Left lung (tissue), 4 donors: ENCODE measurements at regions not wholly inside any gene's neighbourhood (a gene's known extent, or its start where the extent isn't known, plus 50 kb on each side); places are given as distances from the start of the nearest gene placed in this dataset.
"Not testable (repeated sequence)": the region's sequence is repeated elsewhere in the genome, so short reads cannot be mapped to it uniquely, and the experiment has no call there.

Experiments
- ATAC-seq: fragments of 200-7000 bp; cut with Tn5 transposase; one replicate; pipeline ENCODE4 v1.9.1; 2020; ENCODE audit warnings: moderate library complexity
- DNase-seq, 4 donors: peaks; one replicate each; pipeline ENCODE4 v3.0.0-alpha.2; 2013 to 2020
- H3K27ac ChIP-seq, 2 donors: fragments of 200-600 bp; sonication (generic) in 1 of 2; one replicate each; pipeline versions ENCODE4 v1.5.0 to v1.8.0; 2020 to 2021
- H3K27me3 ChIP-seq, 2 donors: fragments of 200-600 bp; sonication (generic) in 1 of 2; one replicate each; pipeline versions ENCODE4 v1.5.0 to v1.8.0; 2020 to 2021
- H3K36me3 ChIP-seq, 2 donors: fragments of 200-600 bp; sonication (generic) in 1 of 2; one replicate each; pipeline versions ENCODE4 v1.5.0 to v1.8.0; 2020 to 2021
- H3K4me1 ChIP-seq, 2 donors: fragments of 200-600 bp; one replicate each; pipeline ENCODE4 v1.8.0; 2021
- H3K4me3 ChIP-seq, 2 donors: fragments of 200-600 bp; sonication (generic) in 1 of 2; one replicate each; pipeline versions ENCODE4 v1.5.0 to v1.8.0; 2020 to 2021; ENCODE audit warnings: mild to moderate bottlenecking in 1 of 2
- H3K9me3 ChIP-seq, 2 donors: fragments of 200-600 bp; sonication (generic) in 1 of 2; one replicate each; pipeline versions ENCODE4 v1.5.0 to v1.8.0; 2020 to 2021
- intact Hi-C, 2 donors: fragments of 100-400 bp; cut with DNase I; formaldehyde crosslinking; loops; one replicate each; pipeline versions ENCODE4 v1.11.2 to v1.14.2; 2022
- TF ChIP-seq, protein P1 (sequence below), 2 donors: fragments of 200-600 bp; sonication (generic) in 1 of 2; IDR thresholded peaks; one replicate each; pipeline versions ENCODE4 v1.5.0 to v1.8.0; 2021; ENCODE audit warnings: antibody characterized with exemption in 2 of 2
- donor health status: DM: no; HTN: yes; CAD: no.
- donor health status: DM: no; HTN: no; CAD: no.

DNA sequence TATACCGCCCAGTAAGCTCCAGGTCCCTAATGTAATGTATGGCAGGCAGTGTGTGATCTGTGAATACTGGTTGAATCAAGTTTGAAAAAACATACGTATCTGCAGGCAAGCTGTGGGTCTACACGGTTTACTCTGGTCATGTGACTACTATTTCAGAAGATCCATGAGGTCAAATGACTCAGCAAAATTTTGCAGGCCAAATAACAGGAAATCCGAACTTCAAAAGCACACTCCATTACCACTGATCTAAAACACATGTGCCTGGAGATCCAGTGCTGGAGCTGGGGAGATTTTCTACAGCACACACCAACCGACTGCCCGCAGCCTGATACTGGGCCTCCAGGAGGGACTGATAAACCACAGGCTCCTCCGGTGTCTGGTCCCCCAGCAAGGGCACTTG lies 64.5 kb upstream of the SLC44A3 start:
- H3K36me3 ChIP-seq: no peaks in the 10 kb centered on the region
- DNase-seq (peak in 1 of 4 donors; percentile 36), ATAC-seq (peak; percentile 60)
- H3K9me3 ChIP-seq: no peaks in the 10 kb centered on the region
- TF ChIP-seq, protein P1, sequence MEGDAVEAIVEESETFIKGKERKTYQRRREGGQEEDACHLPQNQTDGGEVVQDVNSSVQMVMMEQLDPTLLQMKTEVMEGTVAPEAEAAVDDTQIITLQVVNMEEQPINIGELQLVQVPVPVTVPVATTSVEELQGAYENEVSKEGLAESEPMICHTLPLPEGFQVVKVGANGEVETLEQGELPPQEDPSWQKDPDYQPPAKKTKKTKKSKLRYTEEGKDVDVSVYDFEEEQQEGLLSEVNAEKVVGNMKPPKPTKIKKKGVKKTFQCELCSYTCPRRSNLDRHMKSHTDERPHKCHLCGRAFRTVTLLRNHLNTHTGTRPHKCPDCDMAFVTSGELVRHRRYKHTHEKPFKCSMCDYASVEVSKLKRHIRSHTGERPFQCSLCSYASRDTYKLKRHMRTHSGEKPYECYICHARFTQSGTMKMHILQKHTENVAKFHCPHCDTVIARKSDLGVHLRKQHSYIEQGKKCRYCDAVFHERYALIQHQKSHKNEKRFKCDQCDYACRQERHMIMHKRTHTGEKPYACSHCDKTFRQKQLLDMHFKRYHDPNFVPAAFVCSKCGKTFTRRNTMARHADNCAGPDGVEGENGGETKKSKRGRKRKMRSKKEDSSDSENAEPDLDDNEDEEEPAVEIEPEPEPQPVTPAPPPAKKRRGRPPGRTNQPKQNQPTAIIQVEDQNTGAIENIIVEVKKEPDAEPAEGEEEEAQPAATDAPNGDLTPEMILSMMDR (IDR thresholded peaks at IDR 0.05): no peak
- peak overlapping the region; percentile 13 to 41 for H3K27ac ChIP-seq
- intact Hi-C loops: no loop called here
- no peaks in the 10 kb centered on the region for H3K27me3 ChIP-seq
- no peak overlapping the region for H3K4me3 ChIP-seq
- H3K4me1 ChIP-seq: peaks cover 11 to 30% of the 10 kb centered on the region in 2 donors

DNA sequence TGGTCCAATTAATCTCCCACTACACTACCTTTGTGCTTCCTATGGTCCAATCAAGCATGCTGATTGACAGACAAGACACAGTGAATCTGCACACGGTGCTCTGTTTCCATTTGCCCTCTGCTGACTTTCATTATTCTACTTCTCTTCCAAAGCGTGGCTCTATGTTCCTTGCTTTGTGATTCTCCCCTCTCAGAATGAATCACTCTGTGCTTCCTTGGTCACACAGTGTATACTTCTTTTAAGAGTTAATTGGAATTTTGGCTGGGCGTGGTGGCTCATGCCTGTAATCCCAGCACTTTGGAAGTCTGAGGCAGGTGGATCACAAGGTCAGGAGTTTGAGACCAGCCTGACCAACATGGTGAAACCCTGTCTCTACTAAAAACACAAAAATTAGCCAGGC lies 65.1 kb upstream of the SLC44A3 start:
- H3K27ac ChIP-seq, H3K27me3 ChIP-seq, H3K4me3 ChIP-seq, H3K36me3 ChIP-seq, ATAC-seq, intact Hi-C loops, H3K9me3 ChIP-seq, DNase-seq: not testable (repeated sequence)
- peaks cover 11 to 30% of the 10 kb centered on the region in 2 donors for H3K4me1 ChIP-seq

DNA sequence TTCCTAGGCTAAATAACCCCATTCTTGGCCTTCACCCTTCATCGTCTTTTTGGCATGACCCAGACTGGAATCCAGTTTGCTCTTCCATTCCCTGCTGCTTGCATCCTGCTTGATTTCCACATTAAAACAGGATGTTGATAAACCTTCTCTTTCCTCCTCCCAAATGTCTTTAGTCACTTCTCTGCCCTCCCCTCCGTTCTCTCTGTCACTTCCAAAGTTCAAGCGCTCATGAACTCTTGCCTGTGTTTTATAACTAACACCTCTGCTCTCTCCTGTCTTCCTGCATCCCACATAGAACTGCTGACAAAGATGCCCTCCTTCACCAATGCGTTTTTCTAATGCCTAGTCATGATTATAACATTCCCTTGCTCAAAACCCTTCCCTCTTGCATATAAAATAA lies 65.6 kb upstream of the SLC44A3 start:
- TF ChIP-seq, protein P1 (IDR thresholded peaks at IDR 0.05): no peak
- intact Hi-C loops: no loop called here
- H3K27me3 ChIP-seq: no peaks in the 10 kb centered on the region
- no peaks in the 10 kb centered on the region for H3K36me3 ChIP-seq
- no peak overlapping the region for H3K4me3 ChIP-seq
- H3K27ac ChIP-seq: peak overlapping the region in 1 of 2 donors; percentile 24
- H3K9me3 ChIP-seq: no peaks in the 10 kb centered on the region
- peaks cover 11 to 30% of the 10 kb centered on the region in 2 donors for H3K4me1 ChIP-seq
- DNase-seq (no peak), ATAC-seq (no peak)

DNA sequence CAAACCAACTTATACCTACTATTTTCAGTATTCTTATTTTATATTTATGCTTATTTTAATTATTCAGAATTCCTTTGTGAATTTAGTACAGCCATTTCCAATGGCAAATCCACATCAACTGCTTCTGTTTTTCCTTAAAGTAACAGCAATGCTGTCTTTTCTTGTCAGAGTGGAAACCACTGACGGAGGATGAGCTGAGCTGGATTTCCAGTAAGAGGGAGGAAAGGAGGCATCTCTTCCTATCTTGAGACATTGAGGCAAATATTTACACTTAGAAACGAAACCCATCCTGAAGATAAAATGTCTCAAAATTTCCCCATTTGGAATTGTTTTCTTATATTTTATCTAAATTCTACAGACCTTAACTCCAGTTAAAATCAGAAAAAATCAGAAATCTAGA lies 66.1 kb upstream of the SLC44A3 start:
- intact Hi-C loops: no loop called here
- no peaks in the 10 kb centered on the region for H3K36me3 ChIP-seq
- DNase-seq: no peak
- no peaks in the 10 kb centered on the region for H3K9me3 ChIP-seq
- TF ChIP-seq, protein P1 (IDR thresholded peaks at IDR 0.05): no peak
- peaks cover 11 to 30% of the 10 kb centered on the region in 2 donors for H3K4me1 ChIP-seq
- H3K27me3 ChIP-seq: no peaks in the 10 kb centered on the region
- no peak for ATAC-seq
- peak overlapping the region in 1 of 2 donors; percentile 24 for H3K27ac ChIP-seq
- no peak overlapping the region for H3K4me3 ChIP-seq

DNA sequence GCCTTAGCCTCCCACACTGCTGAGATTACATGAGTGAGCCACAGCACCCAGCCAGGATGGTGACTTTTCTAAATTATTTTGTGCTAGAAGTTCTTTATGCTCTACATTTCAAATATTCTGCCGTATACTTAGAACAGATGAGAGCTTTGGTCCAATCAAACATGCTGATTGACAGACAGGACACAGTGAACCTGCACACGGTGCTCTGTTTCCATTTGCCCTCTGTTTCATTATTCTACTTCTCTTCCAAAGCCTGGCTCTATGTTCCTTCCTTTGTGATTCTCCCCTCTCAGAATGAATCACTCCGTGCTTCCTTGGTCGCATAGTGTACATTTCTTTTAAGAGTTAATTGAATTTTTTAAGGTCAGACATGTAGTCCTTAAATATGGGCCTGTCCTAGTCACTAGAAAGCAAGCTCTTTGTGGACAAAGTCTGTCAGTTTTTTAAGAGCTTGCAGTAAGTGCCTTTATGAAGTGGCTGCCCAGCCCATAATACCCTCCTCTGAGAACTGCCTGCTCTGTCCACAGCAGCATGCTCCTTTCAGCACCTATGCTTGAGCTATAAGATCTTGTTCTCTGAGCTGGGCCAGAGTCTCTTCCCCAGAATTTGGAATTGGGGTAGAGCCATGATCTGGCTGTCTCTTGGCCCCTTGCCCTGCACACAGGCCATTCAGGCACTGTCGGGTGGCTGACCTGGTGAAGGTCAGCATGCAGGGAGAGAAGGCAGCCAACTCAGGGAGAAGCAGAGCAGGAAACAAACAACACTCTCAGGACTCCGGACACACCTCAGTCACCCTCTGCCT lies 66.8 kb upstream of the SLC44A3 start:
- TF ChIP-seq, protein P1 (IDR thresholded peaks at IDR 0.05): no peak
- Histone ChIP-seq H3K27me3 (no peaks in the 10 kb centered on the region), H3K9me3 (no peaks in the 10 kb centered on the region), H3K36me3 (no peaks in the 10 kb centered on the region), H3K27ac (peak overlapping the region; percentile 3 to 24), H3K4me1 (peaks cover 11 to 30% of the 10 kb centered on the region in 2 donors), H3K4me3 (no peak overlapping the region)
- ATAC-seq (peak; percentile 82), DNase-seq (no peak)
- intact Hi-C loops: no loop called here

DNA sequence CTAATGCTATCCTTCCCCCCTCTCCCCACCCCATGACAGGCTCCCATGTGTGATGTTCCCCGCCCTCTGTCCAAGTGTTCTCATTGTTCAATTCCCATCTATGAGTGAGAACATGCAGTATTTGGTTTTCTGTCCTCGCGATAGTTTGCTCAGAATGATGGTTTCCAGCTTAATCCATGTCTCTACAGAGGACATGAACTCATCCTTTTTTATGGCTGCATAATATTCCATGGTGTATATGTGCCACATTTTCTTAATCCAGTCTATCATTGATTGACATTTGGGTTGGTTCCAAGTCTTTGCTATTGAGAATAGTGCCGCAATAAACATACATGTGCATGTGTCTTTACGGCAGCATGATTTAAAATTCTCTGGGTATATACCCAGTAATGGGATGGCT lies 68.7 kb upstream of the SLC44A3 start:
- H3K9me3 ChIP-seq, H3K27ac ChIP-seq, H3K27me3 ChIP-seq, intact Hi-C loops, DNase-seq, H3K36me3 ChIP-seq, ATAC-seq, H3K4me3 ChIP-seq: not testable (repeated sequence)
- H3K4me1 ChIP-seq: peaks cover 11 to 35% of the 10 kb centered on the region in 2 donors
